HEK293 (cell line): ENCODE measurements at regions not wholly inside any gene's neighbourhood (a gene's known extent, or its start where the extent isn't known, plus 50 kb on each side); places are given as distances from the start of the nearest gene placed in this dataset.

Experiments used
- CTCF ChIA-PET: fragments of 350-600 bp; formaldehyde crosslinking; extraction: SDS; loops from one replicate; lab custom pipeline; 2021; ENCODE audit warnings: antibody characterized with exemption; lab: Yijun Ruan, JAX
- POLR2A ChIA-PET: fragments of 300-600 bp; formaldehyde crosslinking; extraction: SDS; loops from one replicate; lab custom pipeline; 2020; ENCODE audit warnings: antibody characterized with exemption, inconsistent platforms; lab: Yijun Ruan, JAX
- H3K27ac ChIP-seq: fragments of 200-500 bp; sonication (Bioruptor generic); 2 replicates; pipeline ENCODE4 v1.5.1; 2014; ENCODE audit warnings: low read depth, low read length, control low read depth, inconsistent platforms; ENCODE audit errors: extremely low read depth
- H3K36me3 ChIP-seq, 2 experiments: fragments of 200-500 bp in 1 of 2; sonication (Bioruptor generic) in 1 of 2; 1 replicate in 1 of 2; 2 replicates in 1 of 2; pipeline ENCODE4 v1.5.1; 2014 to 2017; ENCODE audit warnings: inconsistent platforms in 2 of 2, low read length in 2 of 2; ENCODE audit not compliant: control insufficient read depth in 2 of 2, insufficient read depth in 1 of 2
- H3K4me1 ChIP-seq: fragments of 200-500 bp; sonication (Bioruptor generic); 2 replicates; pipeline ENCODE4 v1.5.1; 2014; ENCODE audit warnings: mild to moderate bottlenecking, low read length, inconsistent platforms; ENCODE audit not compliant: control insufficient read depth, insufficient read depth
- H3K4me3 ChIP-seq: 2 replicates; pipeline ENCODE4 v1.5.1; 2011; ENCODE audit warnings: low read depth, mild to moderate bottlenecking, control low read depth, low read length, moderate library complexity
- H3K9me3 ChIP-seq: fragments of 200-500 bp; sonication (Bioruptor generic); 2 replicates; pipeline ENCODE4 v1.5.1; 2014; ENCODE audit warnings: low read depth, low read length, inconsistent platforms; ENCODE audit not compliant: control insufficient read depth, insufficient read depth
- ATF2 ChIP-seq: fragments of 450-650 bp; formaldehyde crosslinking; IDR thresholded peaks from 2 replicates; pipeline ENCODE4 v1.5.1; 2016; ENCODE audit warnings: missing biosample characterization, missing genetic modification characterization, low read depth
- BCL11B ChIP-seq: fragments of 450-650 bp; formaldehyde crosslinking; IDR thresholded peaks from 2 replicates; pipeline ENCODE4 v1.5.1; 2016; ENCODE audit warnings: low read depth, missing biosample characterization, missing genetic modification characterization
- MEIS1 ChIP-seq: sonication (generic); formaldehyde crosslinking; IDR thresholded peaks from 2 replicates; pipeline ENCODE4 v1.8.1; 2022; ENCODE audit warnings: missing genetic modification reagents, mild to moderate bottlenecking, borderline replicate concordance
- PRDM1 ChIP-seq: fragments of 450-650 bp; formaldehyde crosslinking; IDR thresholded peaks from 2 replicates; pipeline ENCODE4; 2016; ENCODE audit warnings: missing biosample characterization, missing genetic modification characterization
- SP2 ChIP-seq: fragments of 450-650 bp; formaldehyde crosslinking; IDR thresholded peaks from 2 replicates; pipeline ENCODE4 v1.5.1; 2016; ENCODE audit warnings: missing biosample characterization, missing genetic modification characterization
- SP3 ChIP-seq: fragments of 450-650 bp; formaldehyde crosslinking; IDR thresholded peaks from 2 replicates; pipeline ENCODE4 v1.5.1; 2016; ENCODE audit warnings: missing biosample characterization, missing genetic modification characterization
- SP7 ChIP-seq: fragments of 450-650 bp; formaldehyde crosslinking; IDR thresholded peaks from 2 replicates; pipeline ENCODE4 v1.5.1; 2016; ENCODE audit warnings: missing biosample characterization, missing genetic modification characterization
- TCF7L2 ChIP-seq: IDR thresholded peaks from 2 replicates; pipeline ENCODE4 v1.6.1; 2011; ENCODE audit warnings: low read depth, mild to moderate bottlenecking, inconsistent platforms, low read length, moderate library complexity, borderline replicate concordance
- ZBTB1 ChIP-seq: fragments of 450-650 bp; formaldehyde crosslinking; IDR thresholded peaks from 2 replicates; pipeline ENCODE4 v1.5.1; 2016; ENCODE audit warnings: missing biosample characterization, missing genetic modification characterization
- ZFP69B ChIP-seq: fragments of 450-650 bp; formaldehyde crosslinking; IDR thresholded peaks from 2 replicates; pipeline ENCODE4 v1.5.1; 2016; ENCODE audit warnings: missing biosample characterization, missing genetic modification characterization
- ZNF121 ChIP-seq: fragments of 450-650 bp; formaldehyde crosslinking; IDR thresholded peaks from 2 replicates; pipeline ENCODE4 v1.5.1; 2016; ENCODE audit warnings: missing biosample characterization, missing genetic modification characterization
- ZNF138 ChIP-seq: fragments of 450-650 bp; formaldehyde crosslinking; IDR thresholded peaks from 2 replicates; pipeline ENCODE4 v1.5.1; 2016; ENCODE audit warnings: missing biosample characterization, missing genetic modification characterization, borderline replicate concordance
- ZNF140 ChIP-seq: fragments of 450-650 bp; formaldehyde crosslinking; IDR thresholded peaks from 2 replicates; pipeline ENCODE4 v1.5.1; 2016; ENCODE audit warnings: missing biosample characterization, missing genetic modification characterization
- ZNF2 ChIP-seq: fragments of 450-650 bp; formaldehyde crosslinking; IDR thresholded peaks from 2 replicates; pipeline ENCODE4 v1.5.1; 2016; ENCODE audit warnings: missing biosample characterization, missing genetic modification characterization
- ZNF248 ChIP-seq: fragments of 450-650 bp; formaldehyde crosslinking; IDR thresholded peaks from 2 replicates; pipeline ENCODE4 v1.5.1; 2017; ENCODE audit warnings: missing biosample characterization, missing genetic modification characterization
- ZNF266 ChIP-seq: fragments of 450-650 bp; formaldehyde crosslinking; IDR thresholded peaks from 2 replicates; pipeline ENCODE4 v1.5.1; 2016; ENCODE audit warnings: missing biosample characterization, missing genetic modification characterization, low read depth
- ZNF510 ChIP-seq: fragments of 450-650 bp; formaldehyde crosslinking; IDR thresholded peaks from 2 replicates; pipeline ENCODE4 v1.5.1; 2018; ENCODE audit warnings: mild to moderate bottlenecking, missing genetic modification characterization, missing biosample characterization; ENCODE audit not compliant: insufficient replicate concordance
- ZNF585B ChIP-seq: fragments of 450-650 bp; formaldehyde crosslinking; IDR thresholded peaks from 2 replicates; pipeline ENCODE4 v1.5.1; 2016; ENCODE audit warnings: missing biosample characterization, missing genetic modification characterization
- ZNF624 ChIP-seq: fragments of 450-650 bp; formaldehyde crosslinking; IDR thresholded peaks from 2 replicates; pipeline ENCODE4 v1.5.1; 2017; ENCODE audit warnings: missing biosample characterization, missing genetic modification characterization
- ZNF677 ChIP-seq: fragments of 450-650 bp; IDR thresholded peaks from 2 replicates; pipeline ENCODE4 v1.5.0; 2018; ENCODE audit warnings: missing biosample characterization, mild to moderate bottlenecking, missing genetic modification characterization, moderate library complexity
- ZNF768 ChIP-seq: fragments of 450-650 bp; formaldehyde crosslinking; IDR thresholded peaks from 2 replicates; pipeline ENCODE4 v1.5.1; 2018; ENCODE audit warnings: missing biosample characterization, mild to moderate bottlenecking, missing genetic modification characterization
- ZNF776 ChIP-seq: fragments of 450-650 bp; formaldehyde crosslinking; IDR thresholded peaks from 2 replicates; pipeline ENCODE4 v1.5.0; 2017; ENCODE audit warnings: missing biosample characterization, missing genetic modification characterization, borderline replicate concordance
- ZSCAN30 ChIP-seq: fragments of 450-650 bp; IDR thresholded peaks from 2 replicates; pipeline ENCODE4 v1.5.1; 2018; ENCODE audit warnings: missing biosample characterization, mild to moderate bottlenecking, missing genetic modification characterization, moderate library complexity
- TF ChIP-seq, protein P1 (sequence below): fragments of 450-650 bp; formaldehyde crosslinking; IDR thresholded peaks from 2 replicates; pipeline ENCODE4 v1.5.1; 2017; ENCODE audit warnings: missing biosample characterization, mild to moderate bottlenecking, missing genetic modification characterization, moderate library complexity
- TF ChIP-seq, protein P2 (sequence below): fragments of 450-650 bp; formaldehyde crosslinking; IDR thresholded peaks from 2 replicates; pipeline ENCODE4 v1.5.1; 2016; ENCODE audit warnings: missing biosample characterization, missing genetic modification characterization
- TF ChIP-seq, protein P3 (sequence below): fragments of 450-650 bp; formaldehyde crosslinking; IDR thresholded peaks from 2 replicates; pipeline ENCODE4 v1.5.1; 2016; ENCODE audit warnings: missing biosample characterization, missing genetic modification characterization, borderline replicate concordance

- Histone ChIP-seq H3K4me1 (no peaks in the 10 kb centered on the region), H3K4me3 (no peak overlapping the region), H3K9me3 (no peaks in the 10 kb centered on the region), H3K36me3 (no peaks in the 10 kb centered on the region), H3K27ac (no peak overlapping the region)
- TF ChIP-seq SP7 (tag by site-specific recombination) (no peak), ZNF776 (tag by site-specific recombination) (no peak), BCL11B (no peak), MEIS1 (no peak), SP3 (no peak), ZNF585B (tag by site-specific recombination) (no peak), ZNF266 (tag by site-specific recombination) (no peak), PRDM1 (tag by site-specific recombination) (no peak), ZNF624 (tag by site-specific recombination) (no peak), ATF2 (no peak), TCF7L2 (no peak)
- TF ChIP-seq, protein P1, sequence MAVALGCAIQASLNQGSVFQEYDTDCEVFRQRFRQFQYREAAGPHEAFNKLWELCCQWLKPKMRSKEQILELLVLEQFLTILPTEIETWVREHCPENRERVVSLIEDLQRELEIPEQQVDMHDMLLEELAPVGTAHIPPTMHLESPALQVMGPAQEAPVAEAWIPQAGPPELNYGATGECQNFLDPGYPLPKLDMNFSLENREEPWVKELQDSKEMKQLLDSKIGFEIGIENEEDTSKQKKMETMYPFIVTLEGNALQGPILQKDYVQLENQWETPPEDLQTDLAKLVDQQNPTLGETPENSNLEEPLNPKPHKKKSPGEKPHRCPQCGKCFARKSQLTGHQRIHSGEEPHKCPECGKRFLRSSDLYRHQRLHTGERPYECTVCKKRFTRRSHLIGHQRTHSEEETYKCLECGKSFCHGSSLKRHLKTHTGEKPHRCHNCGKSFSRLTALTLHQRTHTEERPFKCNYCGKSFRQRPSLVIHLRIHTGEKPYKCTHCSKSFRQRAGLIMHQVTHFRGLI = no peak
- POLR2A ChIA-PET = no interaction called here
- CTCF ChIA-PET = interaction anchor here (0.5 kb wide), 1 partner anchor 14 kb away, joined by 5 read pairs; no protein-coding TSS in a partner anchor
Measured at GRCh38 chr5:86997516-86997915, 270.2 kb upstream of the RASA1 start.

- no peaks in the 10 kb centered on the region for H3K9me3 ChIP-seq
- H3K4me1 ChIP-seq = no peaks in the 10 kb centered on the region
- no peaks in the 10 kb centered on the region for H3K36me3 ChIP-seq
- ChIA-PET CTCF (interaction anchor here (1.2 kb wide), 1 partner anchor 120 kb away, joined by 3 read pairs; no protein-coding TSS in a partner anchor), POLR2A (no interaction called here)
- no peak overlapping the region for H3K27ac ChIP-seq
- TF ChIP-seq, protein P2, sequence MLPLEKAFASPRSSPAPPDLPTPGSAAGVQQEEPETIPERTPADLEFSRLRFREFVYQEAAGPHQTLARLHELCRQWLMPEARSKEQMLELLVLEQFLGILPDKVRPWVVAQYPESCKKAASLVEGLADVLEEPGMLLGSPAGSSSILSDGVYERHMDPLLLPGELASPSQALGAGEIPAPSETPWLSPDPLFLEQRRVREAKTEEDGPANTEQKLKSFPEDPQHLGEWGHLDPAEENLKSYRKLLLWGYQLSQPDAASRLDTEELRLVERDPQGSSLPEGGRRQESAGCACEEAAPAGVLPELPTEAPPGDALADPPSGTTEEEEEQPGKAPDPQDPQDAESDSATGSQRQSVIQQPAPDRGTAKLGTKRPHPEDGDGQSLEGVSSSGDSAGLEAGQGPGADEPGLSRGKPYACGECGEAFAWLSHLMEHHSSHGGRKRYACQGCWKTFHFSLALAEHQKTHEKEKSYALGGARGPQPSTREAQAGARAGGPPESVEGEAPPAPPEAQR = no peak
- no peak for TF ChIP-seq ZSCAN30 (tag by site-specific recombination)
- no peak overlapping the region for H3K4me3 ChIP-seq
Measured at GRCh38 chr5:86999951-87000350, 267.7 kb upstream of the RASA1 start.

DNA sequence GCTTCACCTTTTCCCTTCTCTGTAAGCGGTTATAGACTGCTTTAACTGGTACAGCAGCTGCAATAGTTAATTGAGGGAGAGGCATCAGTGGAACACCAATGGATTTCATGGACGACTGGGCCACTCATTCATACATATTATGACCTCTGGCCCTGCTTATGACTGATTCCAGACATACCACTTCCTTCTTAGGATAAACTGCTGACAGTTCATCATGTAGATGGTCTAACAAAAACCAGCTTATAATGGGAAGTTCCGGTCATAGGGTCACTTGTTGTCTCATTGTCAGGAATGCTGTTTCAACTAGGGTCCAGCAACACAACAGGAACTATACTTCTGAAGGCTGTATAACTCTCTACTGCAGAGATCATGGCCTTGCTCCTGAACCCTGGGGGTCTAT lies 265.2 kb upstream of the RASA1 start:
- Histone ChIP-seq H3K9me3 (no peaks in the 10 kb centered on the region), H3K4me1 (no peaks in the 10 kb centered on the region), H3K4me3 (no peak overlapping the region), H3K36me3 (no peaks in the 10 kb centered on the region), H3K27ac (no peak overlapping the region)
- TF ChIP-seq ZNF768 (tag by site-specific recombination) = no peak
- no peak for TF ChIP-seq SP2
- TF ChIP-seq ZBTB1 (tag by site-specific recombination) = no peak
- no peak for TF ChIP-seq ZNF121 (tag by site-specific recombination)
- TF ChIP-seq ZNF510 (tag by site-specific recombination) = no peak
- TF ChIP-seq ZFP69B (tag by site-specific recombination) = no peak
- no peak for TF ChIP-seq ZNF138 (tag by site-specific recombination)
- TF ChIP-seq BCL11B = no peak
- no peak for TF ChIP-seq ZNF677 (tag by site-specific recombination)
- TF ChIP-seq ZNF248 (tag by site-specific recombination) = no peak
- TF ChIP-seq ZNF2 (tag by site-specific recombination) = no peak
- no peak for TF ChIP-seq ZNF140 (tag by site-specific recombination)
- TF ChIP-seq, protein P3, sequence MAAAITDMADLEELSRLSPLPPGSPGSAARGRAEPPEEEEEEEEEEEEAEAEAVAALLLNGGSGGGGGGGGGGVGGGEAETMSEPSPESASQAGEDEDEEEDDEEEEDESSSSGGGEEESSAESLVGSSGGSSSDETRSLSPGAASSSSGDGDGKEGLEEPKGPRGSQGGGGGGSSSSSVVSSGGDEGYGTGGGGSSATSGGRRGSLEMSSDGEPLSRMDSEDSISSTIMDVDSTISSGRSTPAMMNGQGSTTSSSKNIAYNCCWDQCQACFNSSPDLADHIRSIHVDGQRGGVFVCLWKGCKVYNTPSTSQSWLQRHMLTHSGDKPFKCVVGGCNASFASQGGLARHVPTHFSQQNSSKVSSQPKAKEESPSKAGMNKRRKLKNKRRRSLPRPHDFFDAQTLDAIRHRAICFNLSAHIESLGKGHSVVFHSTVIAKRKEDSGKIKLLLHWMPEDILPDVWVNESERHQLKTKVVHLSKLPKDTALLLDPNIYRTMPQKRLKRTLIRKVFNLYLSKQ (tag by site-specific recombination) = no peak
- POLR2A ChIA-PET = no interaction called here
- CTCF ChIA-PET = interaction anchor here (0.7 to 1.5 kb wide), 3 partner anchors 16 to 122 kb away, joined by 3 to 9 read pairs (median 4); no protein-coding TSS in a partner anchor
